SHP77 treated with DMSO at 0.1 percent for 48 hours (cell line): ENCODE measurements at regions not wholly inside any gene's neighbourhood (a gene's known extent, or its start where the extent isn't known, plus 50 kb on each side); places are given as distances from the start of the nearest gene placed in this dataset.

Experiments
- DNase-seq: peaks from one replicate; lab custom pipeline; 2025; lab: John Stamatoyannopoulos, UW

GRCh38 chr20:22404419-22405170, 179.8 kb downstream of the FOXA2 start:
- DNase-seq = no peak

GRCh38 chr20:22403632-22404361, 180.6 kb downstream of the FOXA2 start:
- peak; percentile 82 for DNase-seq

- peak; percentile 78 for DNase-seq
These were observed 181.2 kb downstream of the FOXA2 start for GRCh38 chr20:22403022-22403631.

- DNase-seq = peak; percentile 78
These were observed 181.8 kb downstream of the FOXA2 start for GRCh38 chr20:22402550-22402949.

GRCh38 chr20:22400440-22400839, 183.9 kb downstream of the FOXA2 start:
- DNase-seq = no peak

- peak; percentile 29 for DNase-seq
These were observed 189.8 kb downstream of the FOXA2 start for GRCh38 chr20:22394583-22394982.

- DNase-seq = no peak
These were observed 193.8 kb downstream of the FOXA2 start for GRCh38 chr20:22390543-22390903.

GRCh38 chr20:22389836-22390542, 194.4 kb downstream of the FOXA2 start:
- peak; percentile 48 for DNase-seq

GRCh38 chr20:22387452-22387851, 196.9 kb downstream of the FOXA2 start:
- DNase-seq = no peak

- no peak for DNase-seq
These were observed 198.1 kb downstream of the FOXA2 start for GRCh38 chr20:22386306-22386623.

GRCh38 chr20:22385602-22386305, 198.6 kb downstream of the FOXA2 start:
- peak; percentile 45 for DNase-seq

- no peak for DNase-seq
These were observed 199.4 kb downstream of the FOXA2 start for GRCh38 chr20:22384978-22385377.

GRCh38 chr20:22383156-22383555, 201.2 kb downstream of the FOXA2 start:
- DNase-seq = no peak

- no peak for DNase-seq
These were observed 201.6 kb downstream of the FOXA2 start for GRCh38 chr20:22382742-22383141.

GRCh38 chr20:22381812-22382416, 202.5 kb downstream of the FOXA2 start:
- no peak for DNase-seq

- peak; percentile 29 for DNase-seq
These were observed 204.9 kb downstream of the FOXA2 start for GRCh38 chr20:22379472-22379871.

- peak; percentile 82 for DNase-seq
These were observed 209.4 kb downstream of the FOXA2 start for GRCh38 chr20:22374678-22375590.

GRCh38 chr20:22374066-22374465, 210.3 kb downstream of the FOXA2 start:
- DNase-seq = peak; percentile 92

- DNase-seq = no peak
These were observed 211.0 kb downstream of the FOXA2 start for GRCh38 chr20:22373164-22373895.

GRCh38 chr20:22371843-22372242, 212.5 kb downstream of the FOXA2 start:
- DNase-seq = no peak
